GM18499 (cell line): ENCODE measurements at regions not wholly inside any gene's neighbourhood (a gene's known extent, or its start where the extent isn't known, plus 50 kb on each side); places are given as distances from the start of the nearest gene placed in this dataset.

Experiments
- ATAC-seq: cut with Tn5 transposase; IDR thresholded peaks from one replicate; pipeline ENCODE4 v1.9.1; 2021; ENCODE audit warnings: moderate number of reproducible peaks; ENCODE audit not compliant: insufficient read depth, unreplicated experiment

GRCh38 chr2:15830937-15831549 lies 109.3 kb upstream of the MYCN start:
- no peak for ATAC-seq

- ATAC-seq: no peak
Measured at GRCh38 chr2:15832030-15832709, 108.2 kb upstream of the MYCN start.

GRCh38 chr2:15832849-15833680 lies 107.3 kb upstream of the MYCN start:
- no peak for ATAC-seq

DNA sequence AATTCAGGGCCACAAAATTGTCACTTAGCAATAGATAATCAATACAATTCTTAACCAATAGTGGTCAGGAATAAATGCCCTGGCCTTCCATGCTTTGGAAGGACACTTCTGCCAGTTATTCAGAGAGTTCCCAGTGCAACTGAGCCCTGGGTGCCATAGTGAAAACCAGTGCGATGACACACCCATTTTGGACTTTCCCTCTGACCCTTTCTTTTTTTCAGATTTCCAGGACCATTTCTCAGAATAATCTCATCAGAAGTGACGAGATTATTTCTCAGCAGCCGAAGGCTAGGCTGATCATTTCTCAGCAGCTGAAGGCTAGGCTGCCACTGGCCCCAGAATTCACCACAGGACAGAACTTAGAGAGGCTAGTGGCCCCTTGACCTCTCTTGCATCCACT lies 106.6 kb upstream of the MYCN start:
- no peak for ATAC-seq

GRCh38 chr2:15834381-15835031 lies 105.8 kb upstream of the MYCN start:
- ATAC-seq: no peak

DNA sequence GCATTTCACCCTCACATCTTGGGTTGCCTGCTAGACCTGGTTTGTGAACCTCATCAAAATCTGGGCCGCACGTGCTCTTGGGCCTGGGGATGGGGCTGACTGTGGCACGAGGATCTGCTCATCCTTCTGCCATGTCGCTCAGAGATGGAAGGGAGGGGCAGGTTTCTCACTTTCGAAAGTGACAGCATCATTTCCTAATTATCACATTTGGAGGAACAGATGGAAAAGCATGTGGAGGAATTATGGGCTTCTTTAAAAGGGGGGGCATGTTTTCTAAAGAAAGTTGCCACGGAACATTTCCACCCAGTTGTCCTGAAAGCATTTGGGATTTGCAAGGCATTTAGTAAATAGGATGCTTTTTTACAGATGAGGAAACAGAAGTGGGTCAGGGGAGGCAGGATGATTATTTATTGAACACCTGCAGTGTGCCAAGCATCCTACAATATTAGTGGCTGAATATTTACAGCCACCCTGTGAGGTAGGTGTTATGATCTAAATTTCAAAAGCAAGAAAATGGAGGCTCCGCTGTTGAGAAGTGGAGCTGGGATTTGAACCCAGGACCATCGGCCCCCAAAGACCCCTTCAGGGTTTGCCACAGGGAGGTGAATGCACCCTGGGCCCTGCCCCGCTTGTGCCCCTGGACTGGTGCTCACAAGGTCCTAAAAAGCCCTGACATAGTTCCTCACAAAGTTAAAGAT lies 104.2 kb upstream of the MYCN start:
- ATAC-seq: no peak

- ATAC-seq: no peak
Measured at GRCh38 chr2:15836689-15837610, 103.4 kb upstream of the MYCN start.

- ATAC-seq: no peak
Measured at GRCh38 chr2:15838481-15839090, 101.8 kb upstream of the MYCN start.

- ATAC-seq: no peak
Measured at GRCh38 chr2:15839426-15840124, 100.8 kb upstream of the MYCN start.

- ATAC-seq: no peak
Measured at GRCh38 chr2:15840148-15840547, 100.2 kb upstream of the MYCN start.

DNA sequence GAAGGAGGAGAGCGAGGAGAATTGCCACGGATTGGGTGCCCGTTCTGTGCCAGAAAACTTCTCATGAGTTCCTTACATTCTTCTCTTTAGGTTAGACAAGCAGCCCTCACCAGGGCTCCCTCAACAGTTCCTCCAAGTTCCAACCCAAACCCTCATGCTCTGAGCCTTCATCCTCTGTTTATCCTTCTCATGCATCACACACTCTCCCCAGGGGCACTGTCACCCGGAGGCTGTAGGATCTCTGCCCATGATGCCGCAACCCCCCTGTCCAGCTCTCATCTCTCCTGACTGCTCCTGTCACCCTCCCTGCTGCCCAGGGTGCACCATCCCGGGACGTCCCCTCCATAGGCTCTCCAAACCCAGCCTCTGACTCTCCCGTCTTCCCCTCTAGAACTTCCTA lies 99.4 kb upstream of the MYCN start:
- no peak for ATAC-seq

DNA sequence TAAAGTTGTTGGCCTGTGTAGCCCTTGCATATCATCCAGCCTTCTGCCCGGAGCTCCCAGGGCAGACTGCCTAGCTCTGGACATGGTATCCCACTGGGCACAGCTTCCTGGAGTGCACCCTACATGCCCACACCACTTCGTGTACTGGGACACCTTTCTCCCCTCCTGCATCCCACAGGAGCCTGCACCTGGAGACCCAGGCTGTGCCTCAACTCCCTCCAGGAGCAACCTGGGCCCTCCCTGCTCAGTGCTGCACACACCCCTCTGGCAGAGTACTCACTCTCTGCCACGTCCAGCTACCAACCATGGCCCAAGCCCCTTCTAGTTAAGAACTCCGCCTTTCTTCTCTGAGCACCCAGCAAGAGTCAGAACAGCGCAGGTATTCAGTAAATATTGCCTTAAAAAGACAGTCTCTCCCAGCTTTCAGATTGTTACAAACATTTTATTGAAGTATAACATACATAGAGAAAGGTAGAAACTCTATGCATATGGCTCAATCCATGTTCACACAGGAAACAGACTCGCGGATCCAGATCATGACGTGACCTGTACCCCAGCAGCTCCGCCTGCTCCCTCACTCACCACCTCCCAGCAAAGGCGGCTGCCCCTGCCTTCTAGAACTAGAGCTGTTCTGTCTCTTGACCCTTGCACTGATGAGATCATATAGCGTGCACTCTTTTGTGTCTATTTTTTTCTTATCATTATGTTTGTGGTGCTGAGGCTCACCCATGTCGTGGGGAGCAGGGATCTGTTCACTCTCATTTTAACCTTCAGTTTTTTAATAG lies 98.4 kb upstream of the MYCN start:
- no peak for ATAC-seq

- ATAC-seq: no peak
Measured at GRCh38 chr2:15842758-15843666, 97.3 kb upstream of the MYCN start.

GRCh38 chr2:15844211-15844801 lies 96.0 kb upstream of the MYCN start:
- ATAC-seq: no peak

- no peak for ATAC-seq
Measured at GRCh38 chr2:15845294-15845693, 95.1 kb upstream of the MYCN start.

GRCh38 chr2:15845737-15846405 lies 94.5 kb upstream of the MYCN start:
- ATAC-seq: no peak
